Heart left ventricle (tissue), 13 donors: ENCODE measurements at regions not wholly inside any gene's neighbourhood (a gene's known extent, or its start where the extent isn't known, plus 50 kb on each side); places are given as distances from the start of the nearest gene placed in this dataset.

ENCODE experiments used
- CTCF ChIP-seq, 12 donors: fragments of 200-600 bp; sonication (generic) in 4 of 12; IDR thresholded peaks; one replicate each; pipeline versions ENCODE4 v1.5.0 to v1.8.0; 2018 to 2022; ENCODE audit warnings: antibody characterized with exemption in 12 of 12, mild to moderate bottlenecking in 5 of 12
- POLR2A ChIP-seq, 2 donors: fragments of 450-650 bp; IDR thresholded peaks; one replicate each; pipeline ENCODE4 v1.6.1; 2017; ENCODE audit warnings: antibody characterized with exemption in 2 of 2, mild to moderate bottlenecking in 2 of 2, moderate library complexity in 2 of 2
- donor health status: ischemic (EF 13 %, LVEDD 7.1; RV severe dilation, severe dysfunction).
- donor health status: DM: no; HTN: yes; CAD: no.
- donor health status: DM: no; HTN: no; CAD: no.
- donor health status: ischemic (EF 25% LVEDD 6.9; RV normal size, moderate dysfunction).
- donor health status: ischemic (EF 25% LVEDD 5.7; RV mildly dilated, moderate dysfunction).
- donor health status: ischemic (EF 35%, LVEDD 5.7; RV mildly dilated, moderate dysfunction).
- donor health status: nonischemic (EF 11% LVEDD 7.7; RV severe dilation, severe dysfunction).
- donor health status: DM: yes; HTN: yes; CAD: no.
- donor health status: PGD.
- donor health status: ischemic (EF 29% LVEDD 5.4; RV normal size, mild dysfunction).
- donor health status: nonischemic (EF 23%, LVEDD 6.1; RV moderate dilation, normal function).

GRCh38 chr5:62980884-62981283, 402.3 kb downstream of the LRRC70 start:
- TF ChIP-seq POLR2A (IDR thresholded peaks at IDR 0.05) (no peak), CTCF (IDR thresholded peaks at IDR 0.05) (no peak)
